ENCODE measurements at regions not wholly inside any gene's neighbourhood (a gene's known extent, or its start where the extent isn't known, plus 50 kb on each side); places are given as distances from the start of the nearest gene placed in this dataset.

DNA sequence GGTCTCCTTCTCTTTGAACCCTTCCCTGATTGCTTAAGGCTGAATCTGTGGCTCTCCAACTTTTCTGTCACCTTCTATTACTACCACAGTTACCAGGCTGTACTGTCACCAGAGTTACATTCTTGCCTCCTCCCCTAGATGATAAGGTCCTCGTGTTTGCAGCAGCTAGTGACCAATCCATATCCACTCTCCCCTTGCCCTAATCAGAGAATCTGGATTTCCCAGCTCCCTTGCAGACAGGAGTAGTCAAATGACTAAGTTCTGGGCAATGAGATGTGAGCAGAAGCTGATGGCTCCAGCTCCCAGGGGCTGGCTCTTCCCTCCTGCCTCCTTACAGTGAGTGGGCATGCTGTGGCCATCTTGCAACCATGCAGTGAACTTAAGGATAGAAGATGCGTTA, 95.4 kb upstream of the VGLL4 start:
- Mint-ChIP-seq H3K36me3 (ENCODE audit: insufficient read depth in 1 of 3, low read depth in 3 of 3) (no peaks in the 10 kb centered on the region), H3K9me3 (no peaks in the 10 kb centered on the region; a peak in 1 of 5 replicates), H3K27ac (no peak overlapping the region), H3K4me3 (no peak overlapping the region), H3K4me1 (no peaks in the 10 kb centered on the region), H3K27me3 (ENCODE audit: low read depth) (peaks cover 2% of the 10 kb centered on the region)
- H3K79me1 ChIP-seq (ENCODE audit: insufficient read depth, low read depth, low read length, poor library complexity, severe bottlenecking) = no peaks in the 10 kb centered on the region
- no peaks in the 10 kb centered on the region for H3K23me2 ChIP-seq (ENCODE audit: insufficient read length, low read depth, low read length, poor library complexity, severe bottlenecking)
- H3K23ac ChIP-seq (ENCODE audit: insufficient read length, low read depth, low read length) = no peak overlapping the region
- no peak overlapping the region for H3K27ac ChIP-seq (ENCODE audit: insufficient read length, low read depth, low read length)
- no peak overlapping the region for H2BK12ac ChIP-seq (ENCODE audit: insufficient read length, low read depth, low read length)
- WGBS (ENCODE audit: extremely low coverage, insufficient read length, low lambda C conversion rate) = no CpG with 5 or more reads among the region's 2 CpGs
- H2BK5ac ChIP-seq (ENCODE audit: insufficient read length, low read length) = no peak overlapping the region
- no peak overlapping the region for H4K5ac ChIP-seq (ENCODE audit: insufficient read length, low read depth, low read length)
- no peaks in the 10 kb centered on the region for H3K4me1 ChIP-seq (ENCODE audit: insufficient read depth, low read length)
- H3K9ac ChIP-seq (ENCODE audit: extremely low read depth, insufficient read length, low read length) = no peak overlapping the region
- H3T11ph ChIP-seq (ENCODE audit: low read length) = no peak overlapping the region
- H3K4ac ChIP-seq (ENCODE audit: low read depth, low read length) = no peak overlapping the region
- no peak overlapping the region for H2BK120ac ChIP-seq (ENCODE audit: low read depth, low read length, poor library complexity, severe bottlenecking)
- H3K27me3 ChIP-seq (ENCODE audit: insufficient read depth, low read length) = no peaks in the 10 kb centered on the region
- H3K4me2 ChIP-seq (ENCODE audit: insufficient read depth, insufficient read length, low read length) = no peak overlapping the region
- no peak overlapping the region for H3K14ac ChIP-seq (ENCODE audit: insufficient read depth, low read length)
- no peak overlapping the region for H3K18ac ChIP-seq (ENCODE audit: insufficient read length, low read depth, low read length)
- H2BK15ac ChIP-seq (ENCODE audit: low read depth, low read length) = no peak overlapping the region
- no peak overlapping the region for H2AFZ ChIP-seq (ENCODE audit: low read length)
- no peak for TF ChIP-seq CTCF (conservative IDR thresholded peaks at IDR 0.05)
- no peak overlapping the region for H4K8ac ChIP-seq (replicated peaks; ENCODE audit: insufficient read length, low read depth, low read length)
- H4K20me1 ChIP-seq (ENCODE audit: control insufficient read depth, insufficient read depth, insufficient read length) = no peaks in the 10 kb centered on the region
- no peak overlapping the region for H2AK5ac ChIP-seq (ENCODE audit: insufficient read length, low read length)
- H2BK20ac ChIP-seq (ENCODE audit: low read depth, low read length, poor library complexity, severe bottlenecking) = no peak overlapping the region
- no peaks in the 10 kb centered on the region for H3K9me3 ChIP-seq (ENCODE audit: control insufficient read depth, low read depth, low read length)
- no peak overlapping the region for H4K91ac ChIP-seq (ENCODE audit: insufficient read length, low read depth, low read length)
- H3K79me2 ChIP-seq (ENCODE audit: insufficient read depth, low read length) = no peaks in the 10 kb centered on the region
- H3K56ac ChIP-seq (ENCODE audit: insufficient read length, low read depth, low read length) = no peak overlapping the region
- no peak for DNase-seq

All from H9 (cell line).